ENCODE measurements at regions not wholly inside any gene's neighbourhood (a gene's known extent, or its start where the extent isn't known, plus 50 kb on each side); places are given as distances from the start of the nearest gene placed in this dataset.

DNA sequence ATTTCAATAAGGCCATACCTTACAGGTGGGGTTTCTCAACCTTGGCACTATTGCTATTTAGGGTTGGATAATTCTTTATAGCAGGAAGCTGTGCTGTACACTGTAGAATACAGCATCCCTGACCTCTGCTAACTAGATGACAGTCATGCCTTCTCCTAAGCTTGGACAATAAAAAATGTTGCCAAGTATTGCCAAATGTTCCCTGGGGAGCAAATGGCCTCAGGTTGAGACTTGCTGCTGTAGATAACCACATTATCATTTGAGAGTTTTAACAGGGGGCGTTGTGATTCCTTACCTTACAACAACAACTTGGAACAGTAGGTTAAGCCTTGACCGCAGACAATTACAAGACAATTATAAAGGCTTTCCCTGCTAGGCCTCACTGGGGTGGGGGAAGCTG is 1073.6 kb upstream of the TMEM132C start:
- TF ChIP-seq, protein P1, sequence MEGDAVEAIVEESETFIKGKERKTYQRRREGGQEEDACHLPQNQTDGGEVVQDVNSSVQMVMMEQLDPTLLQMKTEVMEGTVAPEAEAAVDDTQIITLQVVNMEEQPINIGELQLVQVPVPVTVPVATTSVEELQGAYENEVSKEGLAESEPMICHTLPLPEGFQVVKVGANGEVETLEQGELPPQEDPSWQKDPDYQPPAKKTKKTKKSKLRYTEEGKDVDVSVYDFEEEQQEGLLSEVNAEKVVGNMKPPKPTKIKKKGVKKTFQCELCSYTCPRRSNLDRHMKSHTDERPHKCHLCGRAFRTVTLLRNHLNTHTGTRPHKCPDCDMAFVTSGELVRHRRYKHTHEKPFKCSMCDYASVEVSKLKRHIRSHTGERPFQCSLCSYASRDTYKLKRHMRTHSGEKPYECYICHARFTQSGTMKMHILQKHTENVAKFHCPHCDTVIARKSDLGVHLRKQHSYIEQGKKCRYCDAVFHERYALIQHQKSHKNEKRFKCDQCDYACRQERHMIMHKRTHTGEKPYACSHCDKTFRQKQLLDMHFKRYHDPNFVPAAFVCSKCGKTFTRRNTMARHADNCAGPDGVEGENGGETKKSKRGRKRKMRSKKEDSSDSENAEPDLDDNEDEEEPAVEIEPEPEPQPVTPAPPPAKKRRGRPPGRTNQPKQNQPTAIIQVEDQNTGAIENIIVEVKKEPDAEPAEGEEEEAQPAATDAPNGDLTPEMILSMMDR (IDR thresholded peaks at IDR 0.05 in 8 of 11, conservative IDR thresholded peaks at IDR 0.05 in 3 of 11), result no peak
- no peak for TF ChIP-seq POLR2AphosphoS5 (IDR thresholded peaks at IDR 0.05)
